Adrenal gland (tissue), 5 donors: ENCODE measurements at regions not wholly inside any gene's neighbourhood (a gene's known extent, or its start where the extent isn't known, plus 50 kb on each side); places are given as distances from the start of the nearest gene placed in this dataset.

Experiments used
- CTCF ChIP-seq, 6 experiments: fragments of 450-650 bp in 4 of 6; fragments of 200-600 bp in 2 of 6; sonication (generic) in 1 of 6; IDR thresholded peaks; 1 replicate in 5 of 6; 2 replicates in 1 of 6; pipeline versions ENCODE4 v1.5.1 to v1.8.0; 2016 to 2021; ENCODE audit warnings: antibody characterized with exemption in 6 of 6, mild to moderate bottlenecking in 2 of 6, moderate library complexity in 1 of 6
- POLR2A ChIP-seq, 2 donors: fragments of 450-650 bp; IDR thresholded peaks; one replicate each; pipeline ENCODE4 v1.6.1; 2017; ENCODE audit warnings: antibody characterized with exemption in 2 of 2, mild to moderate bottlenecking in 2 of 2, moderate library complexity in 1 of 2
- donor health status: DM: no; HTN: no; CAD: no.

DNA sequence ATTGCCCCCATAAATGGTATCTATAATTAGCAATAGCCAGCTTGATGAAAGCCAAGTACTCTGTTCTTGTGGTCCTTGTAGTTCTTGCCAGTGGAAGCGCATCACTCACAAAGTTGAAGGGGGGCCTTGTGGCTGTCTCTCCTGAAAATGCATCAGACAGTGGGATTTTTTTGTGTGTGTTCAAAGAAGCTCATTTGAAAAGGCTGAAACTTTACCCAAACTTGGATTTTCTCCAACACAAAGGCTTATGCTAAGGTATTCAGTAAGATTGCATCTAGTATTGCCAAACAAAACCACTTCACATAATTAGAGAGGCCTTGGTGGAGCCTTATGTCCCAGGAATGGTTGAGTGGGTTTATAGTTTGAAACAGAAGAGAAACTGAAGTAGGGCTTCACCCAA, 216.7 kb upstream of the TMTC1 start:
- TF ChIP-seq POLR2A (IDR thresholded peaks at IDR 0.05) (no peak), CTCF (IDR thresholded peaks at IDR 0.05) (no peak)
